ENCODE measurements at regions not wholly inside any gene's neighbourhood (a gene's known extent, or its start where the extent isn't known, plus 50 kb on each side); places are given as distances from the start of the nearest gene placed in this dataset.

DNA sequence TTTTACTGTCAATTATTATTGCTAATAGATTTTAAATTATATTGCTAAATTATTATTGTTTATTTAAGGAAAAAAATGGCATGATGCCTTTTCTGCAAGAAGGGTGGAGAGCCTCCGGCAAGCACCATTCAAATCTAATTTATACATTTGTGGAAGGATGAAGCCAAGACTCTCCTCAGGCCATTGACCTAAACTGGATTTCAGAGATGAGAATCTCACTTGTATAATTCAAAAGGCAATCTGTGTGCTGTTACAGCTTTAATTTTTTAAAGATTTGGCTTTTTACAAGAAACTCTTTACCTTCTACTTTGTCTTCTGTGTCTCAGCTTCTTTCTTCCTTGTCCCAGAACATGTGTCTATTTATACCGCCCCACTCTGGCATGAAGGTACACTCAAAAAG is 722.5 kb downstream of the ETS1 start:
- Histone ChIP-seq H3K27me3 (ENCODE audit: control insufficient read depth, insufficient read depth, low read length, poor library complexity, severe bottlenecking) (no peaks in the 10 kb centered on the region), H3K4me3 (ENCODE audit: low read length) (no peak overlapping the region), H3K27ac (ENCODE audit: low read depth, low read length) (no peak overlapping the region), H3K9ac (ENCODE audit: extremely low read depth, low read length, poor library complexity, severe bottlenecking) (no peak overlapping the region), H3K4me1 (ENCODE audit: control insufficient read depth, insufficient read depth, low read length) (peaks cover 4% of the 10 kb centered on the region), H3K9me3 (ENCODE audit: control insufficient read depth, low read length) (no peaks in the 10 kb centered on the region), H3K36me3 (ENCODE audit: control insufficient read depth, insufficient read depth, low read length) (no peaks in the 10 kb centered on the region)
- peaks cover under 1% of the 10 kb centered on the region for H3K9me3 Mint-ChIP-seq
- 80 to 100% methylated on average over 1 to 2 of the region's 2 CpGs for WGBS, 2 experiments (ENCODE audit: insufficient coverage in 1 of 2, insufficient read length in 1 of 2)
- no peaks in the 10 kb centered on the region for H3K27me3 Mint-ChIP-seq (ENCODE audit: insufficient read depth)
- TF ChIP-seq, protein P1, sequence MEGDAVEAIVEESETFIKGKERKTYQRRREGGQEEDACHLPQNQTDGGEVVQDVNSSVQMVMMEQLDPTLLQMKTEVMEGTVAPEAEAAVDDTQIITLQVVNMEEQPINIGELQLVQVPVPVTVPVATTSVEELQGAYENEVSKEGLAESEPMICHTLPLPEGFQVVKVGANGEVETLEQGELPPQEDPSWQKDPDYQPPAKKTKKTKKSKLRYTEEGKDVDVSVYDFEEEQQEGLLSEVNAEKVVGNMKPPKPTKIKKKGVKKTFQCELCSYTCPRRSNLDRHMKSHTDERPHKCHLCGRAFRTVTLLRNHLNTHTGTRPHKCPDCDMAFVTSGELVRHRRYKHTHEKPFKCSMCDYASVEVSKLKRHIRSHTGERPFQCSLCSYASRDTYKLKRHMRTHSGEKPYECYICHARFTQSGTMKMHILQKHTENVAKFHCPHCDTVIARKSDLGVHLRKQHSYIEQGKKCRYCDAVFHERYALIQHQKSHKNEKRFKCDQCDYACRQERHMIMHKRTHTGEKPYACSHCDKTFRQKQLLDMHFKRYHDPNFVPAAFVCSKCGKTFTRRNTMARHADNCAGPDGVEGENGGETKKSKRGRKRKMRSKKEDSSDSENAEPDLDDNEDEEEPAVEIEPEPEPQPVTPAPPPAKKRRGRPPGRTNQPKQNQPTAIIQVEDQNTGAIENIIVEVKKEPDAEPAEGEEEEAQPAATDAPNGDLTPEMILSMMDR (conservative IDR thresholded peaks at IDR 0.05) = no peak
- H3K4me1 Mint-ChIP-seq = peaks cover 22% of the 10 kb centered on the region
- H3K4me3 Mint-ChIP-seq = no peak overlapping the region
- no peaks in the 10 kb centered on the region for H3K36me3 Mint-ChIP-seq (ENCODE audit: low read depth)
- DNase-seq = no peak
- no peak overlapping the region for H3K27ac Mint-ChIP-seq

DNA sequence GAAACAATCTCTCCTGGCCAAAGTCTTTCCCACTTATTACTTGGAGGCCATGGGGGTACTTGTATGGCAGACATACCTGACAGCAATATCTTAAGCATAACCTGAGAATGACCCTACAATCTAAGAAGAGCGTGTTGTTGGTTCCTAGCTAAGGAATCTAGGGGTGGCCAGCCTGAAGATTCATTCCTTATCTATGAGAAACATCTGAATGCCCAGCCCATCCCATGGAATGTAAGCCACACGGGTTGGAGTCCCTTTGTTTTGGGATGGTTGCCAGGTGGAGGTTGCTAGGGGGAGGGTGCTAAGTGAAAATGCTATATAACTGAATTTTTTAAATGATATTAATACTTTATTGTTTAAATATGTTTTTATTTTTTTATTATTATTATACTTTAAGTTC is 725.0 kb downstream of the ETS1 start:
- no peak overlapping the region for H3K9ac ChIP-seq (ENCODE audit: extremely low read depth, low read length, poor library complexity, severe bottlenecking)
- H3K4me1 ChIP-seq (ENCODE audit: control insufficient read depth, insufficient read depth, low read length) = peaks cover 8% of the 10 kb centered on the region
- no peak overlapping the region for H3K4me3 ChIP-seq (ENCODE audit: low read length)
- H3K36me3 ChIP-seq (ENCODE audit: control insufficient read depth, insufficient read depth, low read length) = no peaks in the 10 kb centered on the region
- no peak overlapping the region for H3K27ac ChIP-seq (ENCODE audit: low read depth, low read length)
- Mint-ChIP-seq H3K4me3 (no peak overlapping the region), H3K27ac (no peak overlapping the region), H3K27me3 (ENCODE audit: insufficient read depth) (no peaks in the 10 kb centered on the region), H3K4me1 (peaks cover 24% of the 10 kb centered on the region), H3K9me3 (no peaks in the 10 kb centered on the region), H3K36me3 (ENCODE audit: low read depth) (no peaks in the 10 kb centered on the region)
- H3K9me3 ChIP-seq (ENCODE audit: control insufficient read depth, low read length) = no peaks in the 10 kb centered on the region
- no peak for DNase-seq
- TF ChIP-seq, protein P1 (conservative IDR thresholded peaks at IDR 0.05) = no peak
- no peaks in the 10 kb centered on the region for H3K27me3 ChIP-seq (ENCODE audit: control insufficient read depth, insufficient read depth, low read length, poor library complexity, severe bottlenecking)
- WGBS, 2 experiments (ENCODE audit: insufficient coverage in 1 of 2, insufficient read length in 1 of 2) = 88 to 100% methylated on average over 1 of the region's 2 CpGs

DNA sequence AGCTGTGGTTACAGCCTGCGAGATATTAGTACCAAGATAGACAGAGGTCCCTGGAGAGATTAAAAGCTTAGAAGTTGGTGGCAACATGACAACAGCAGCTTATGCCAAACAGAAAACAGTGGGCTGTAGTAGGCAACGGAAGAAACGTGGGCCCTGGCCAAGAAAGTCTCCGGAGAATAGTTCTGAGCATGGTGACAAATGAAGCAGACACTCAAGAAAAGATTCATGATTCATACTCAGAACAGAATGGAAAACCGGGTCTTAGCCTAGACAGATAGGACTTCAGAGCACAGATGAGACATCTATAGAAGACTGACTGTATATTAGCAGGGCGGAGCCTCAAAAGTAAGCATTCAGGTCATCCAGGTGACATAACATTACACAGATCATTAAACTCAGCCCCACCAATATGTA is 727.4 kb downstream of the ETS1 start:
- H3K27me3 Mint-ChIP-seq (ENCODE audit: insufficient read depth) = no peaks in the 10 kb centered on the region
- H3K27me3 ChIP-seq (ENCODE audit: control insufficient read depth, insufficient read depth, low read length, poor library complexity, severe bottlenecking) = no peaks in the 10 kb centered on the region
- WGBS, 2 experiments (ENCODE audit: insufficient coverage in 1 of 2, insufficient read length in 1 of 2) = 95 to 98% methylated on average over 4 to 6 of the region's 6 CpGs

More for the DNA sequence above, 727.4 kb downstream of the ETS1 start:
- no peaks in the 10 kb centered on the region for H3K36me3 Mint-ChIP-seq (ENCODE audit: low read depth)
- H3K4me3 Mint-ChIP-seq = no peak overlapping the region
- DNase-seq = no peak
- H3K27ac ChIP-seq (ENCODE audit: low read depth, low read length) = no peak overlapping the region
- no peaks in the 10 kb centered on the region for H3K9me3 ChIP-seq (ENCODE audit: control insufficient read depth, low read length)
- no peaks in the 10 kb centered on the region for H3K9me3 Mint-ChIP-seq
- TF ChIP-seq, protein P1 (conservative IDR thresholded peaks at IDR 0.05) = no peak
- H3K27ac Mint-ChIP-seq = no peak overlapping the region
- no peak overlapping the region for H3K9ac ChIP-seq (ENCODE audit: extremely low read depth, low read length, poor library complexity, severe bottlenecking)
- no peak overlapping the region for H3K4me3 ChIP-seq (ENCODE audit: low read length)
- H3K4me1 ChIP-seq (ENCODE audit: control insufficient read depth, insufficient read depth, low read length) = peaks cover 5% of the 10 kb centered on the region
- no peaks in the 10 kb centered on the region for H3K36me3 ChIP-seq (ENCODE audit: control insufficient read depth, insufficient read depth, low read length)
- H3K4me1 Mint-ChIP-seq = peaks cover 11% of the 10 kb centered on the region
